NB4 (cell line): ENCODE measurements at regions not wholly inside any gene's neighbourhood (a gene's known extent, or its start where the extent isn't known, plus 50 kb on each side); places are given as distances from the start of the nearest gene placed in this dataset.

Source experiments
- POLR2A ChIP-seq: IDR thresholded peaks from 2 replicates; pipeline ENCODE4 v1.6.1; 2011; ENCODE audit warnings: mild to moderate bottlenecking; ENCODE audit not compliant: insufficient read length; ENCODE audit errors: extremely low read depth
- TF ChIP-seq, protein P1 (sequence below): IDR thresholded peaks from one replicate; pipeline ENCODE4 v1.5.1; 2012; ENCODE audit warnings: low read depth, low read length

- TF ChIP-seq POLR2A = no peak
- TF ChIP-seq, protein P1, sequence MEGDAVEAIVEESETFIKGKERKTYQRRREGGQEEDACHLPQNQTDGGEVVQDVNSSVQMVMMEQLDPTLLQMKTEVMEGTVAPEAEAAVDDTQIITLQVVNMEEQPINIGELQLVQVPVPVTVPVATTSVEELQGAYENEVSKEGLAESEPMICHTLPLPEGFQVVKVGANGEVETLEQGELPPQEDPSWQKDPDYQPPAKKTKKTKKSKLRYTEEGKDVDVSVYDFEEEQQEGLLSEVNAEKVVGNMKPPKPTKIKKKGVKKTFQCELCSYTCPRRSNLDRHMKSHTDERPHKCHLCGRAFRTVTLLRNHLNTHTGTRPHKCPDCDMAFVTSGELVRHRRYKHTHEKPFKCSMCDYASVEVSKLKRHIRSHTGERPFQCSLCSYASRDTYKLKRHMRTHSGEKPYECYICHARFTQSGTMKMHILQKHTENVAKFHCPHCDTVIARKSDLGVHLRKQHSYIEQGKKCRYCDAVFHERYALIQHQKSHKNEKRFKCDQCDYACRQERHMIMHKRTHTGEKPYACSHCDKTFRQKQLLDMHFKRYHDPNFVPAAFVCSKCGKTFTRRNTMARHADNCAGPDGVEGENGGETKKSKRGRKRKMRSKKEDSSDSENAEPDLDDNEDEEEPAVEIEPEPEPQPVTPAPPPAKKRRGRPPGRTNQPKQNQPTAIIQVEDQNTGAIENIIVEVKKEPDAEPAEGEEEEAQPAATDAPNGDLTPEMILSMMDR = no peak
Observed at GRCh38 chr3:23019596-23020300, 183.4 kb upstream of the UBE2E2 start.
